ENCODE measurements at regions not wholly inside any gene's neighbourhood (a gene's known extent, or its start where the extent isn't known, plus 50 kb on each side); places are given as distances from the start of the nearest gene placed in this dataset.

DNA sequence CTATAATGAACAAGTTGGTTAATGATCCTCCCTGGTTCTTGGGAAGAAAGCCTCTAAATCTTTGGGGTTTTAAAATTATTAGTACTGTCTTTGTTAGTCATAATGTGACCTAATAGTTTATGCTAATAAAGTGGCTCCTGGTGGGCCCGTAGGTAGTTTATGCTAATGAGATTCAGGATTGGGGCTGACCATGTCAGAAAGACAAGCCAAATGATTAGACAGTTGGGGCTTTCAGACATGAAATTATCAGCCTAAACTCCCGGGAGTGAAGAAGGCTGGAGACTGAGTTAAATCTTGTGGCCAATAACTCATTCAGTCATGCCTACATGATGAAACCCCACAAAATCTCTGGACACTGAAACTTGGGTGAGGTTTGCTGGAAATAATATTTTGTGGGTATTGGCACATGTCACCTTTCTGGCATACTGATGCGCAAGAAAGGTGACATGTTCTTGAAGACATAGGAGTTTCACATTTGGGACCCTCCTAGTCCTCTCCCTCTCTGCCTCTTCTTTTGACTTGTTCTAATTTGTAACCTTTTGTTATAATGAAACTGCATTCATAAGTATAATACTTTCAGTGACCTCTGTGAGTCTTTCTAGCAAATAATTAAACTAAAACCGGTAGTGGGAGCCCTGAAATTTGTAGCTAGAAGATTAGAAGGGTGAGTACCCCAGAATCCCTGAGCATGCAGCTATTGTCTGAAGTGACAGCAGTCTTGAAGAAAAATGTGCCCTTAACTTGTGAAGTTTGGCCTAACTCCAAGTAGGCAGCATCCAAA lies 196.8 kb upstream of the FSTL5 start:
- Histone ChIP-seq H3K9me3 (ENCODE audit: low read depth, low read length, poor library complexity, severe bottlenecking) (no peaks in the 10 kb centered on the region), H3K4me3 (ENCODE audit: low read depth, low read length, poor library complexity, severe bottlenecking) (no peak overlapping the region), H3K27me3 (replicated peaks; ENCODE audit: insufficient read depth, low read depth, low read length, poor library complexity) (no peaks in the 10 kb centered on the region), H3K36me3 (ENCODE audit: insufficient read depth, low read length, poor library complexity, severe bottlenecking) (no peaks in the 10 kb centered on the region), H3K27ac (ENCODE audit: low read depth, low read length, poor library complexity, severe bottlenecking) (no peak overlapping the region), H3K4me1 (ENCODE audit: insufficient read depth, low read length, poor library complexity, severe bottlenecking) (no peaks in the 10 kb centered on the region)
- ChIA-PET POLR2A (ENCODE audit: low non-redundant PET) (no interaction called here), CTCF (no interaction called here)
- no peak for DNase-seq (ENCODE audit: low spot score)
- TF ChIP-seq, protein P1, sequence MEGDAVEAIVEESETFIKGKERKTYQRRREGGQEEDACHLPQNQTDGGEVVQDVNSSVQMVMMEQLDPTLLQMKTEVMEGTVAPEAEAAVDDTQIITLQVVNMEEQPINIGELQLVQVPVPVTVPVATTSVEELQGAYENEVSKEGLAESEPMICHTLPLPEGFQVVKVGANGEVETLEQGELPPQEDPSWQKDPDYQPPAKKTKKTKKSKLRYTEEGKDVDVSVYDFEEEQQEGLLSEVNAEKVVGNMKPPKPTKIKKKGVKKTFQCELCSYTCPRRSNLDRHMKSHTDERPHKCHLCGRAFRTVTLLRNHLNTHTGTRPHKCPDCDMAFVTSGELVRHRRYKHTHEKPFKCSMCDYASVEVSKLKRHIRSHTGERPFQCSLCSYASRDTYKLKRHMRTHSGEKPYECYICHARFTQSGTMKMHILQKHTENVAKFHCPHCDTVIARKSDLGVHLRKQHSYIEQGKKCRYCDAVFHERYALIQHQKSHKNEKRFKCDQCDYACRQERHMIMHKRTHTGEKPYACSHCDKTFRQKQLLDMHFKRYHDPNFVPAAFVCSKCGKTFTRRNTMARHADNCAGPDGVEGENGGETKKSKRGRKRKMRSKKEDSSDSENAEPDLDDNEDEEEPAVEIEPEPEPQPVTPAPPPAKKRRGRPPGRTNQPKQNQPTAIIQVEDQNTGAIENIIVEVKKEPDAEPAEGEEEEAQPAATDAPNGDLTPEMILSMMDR (conservative IDR thresholded peaks at IDR 0.05; ENCODE audit: low read depth, low read length): no peak
- no peak for TF ChIP-seq EZH2 (IDR thresholded peaks at IDR 0.05; ENCODE audit: borderline replicate concordance, low read depth, low read length, poor library complexity, severe bottlenecking)
- intact Hi-C loops (cut with micrococcal nuclease; ENCODE audit: unreplicated experiment): no loop called here
- BruUV-seq (replicated peaks): no TSS peak

DNA sequence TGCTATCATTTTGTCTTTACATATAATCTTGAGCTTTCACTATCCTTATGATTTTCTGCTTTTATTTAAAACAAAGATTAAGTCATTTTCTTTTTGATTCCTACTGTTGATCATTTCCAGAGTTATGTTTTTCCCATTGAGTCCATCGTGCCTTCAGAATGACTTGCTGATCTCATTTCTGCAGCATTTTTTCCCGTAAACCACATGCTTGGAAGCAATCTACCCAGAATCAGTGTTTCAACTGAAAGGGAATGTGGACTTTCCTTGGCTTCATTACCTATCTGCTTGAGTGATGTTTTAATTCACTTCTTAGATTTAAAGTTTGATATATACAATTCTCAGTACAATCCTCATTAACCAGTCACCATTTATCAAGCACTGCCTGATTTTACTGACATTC lies 192.4 kb upstream of the FSTL5 start:
- Histone ChIP-seq H3K36me3 (ENCODE audit: insufficient read depth, low read length, poor library complexity, severe bottlenecking) (no peaks in the 10 kb centered on the region), H3K4me3 (ENCODE audit: low read depth, low read length, poor library complexity, severe bottlenecking) (no peak overlapping the region), H3K27me3 (replicated peaks; ENCODE audit: insufficient read depth, low read depth, low read length, poor library complexity) (no peaks in the 10 kb centered on the region), H3K9me3 (ENCODE audit: low read depth, low read length, poor library complexity, severe bottlenecking) (no peaks in the 10 kb centered on the region), H3K4me1 (ENCODE audit: insufficient read depth, low read length, poor library complexity, severe bottlenecking) (no peaks in the 10 kb centered on the region), H3K27ac (ENCODE audit: low read depth, low read length, poor library complexity, severe bottlenecking) (no peak overlapping the region)
- ChIA-PET POLR2A (ENCODE audit: low non-redundant PET) (no interaction called here), CTCF (no interaction called here)
- TF ChIP-seq, protein P1 (conservative IDR thresholded peaks at IDR 0.05; ENCODE audit: low read depth, low read length): no peak
- no peak for TF ChIP-seq EZH2 (IDR thresholded peaks at IDR 0.05; ENCODE audit: borderline replicate concordance, low read depth, low read length, poor library complexity, severe bottlenecking)
- DNase-seq (ENCODE audit: low spot score): no peak
- BruUV-seq (replicated peaks): no TSS peak
- intact Hi-C loops (cut with micrococcal nuclease; ENCODE audit: unreplicated experiment): no loop called here

DNA sequence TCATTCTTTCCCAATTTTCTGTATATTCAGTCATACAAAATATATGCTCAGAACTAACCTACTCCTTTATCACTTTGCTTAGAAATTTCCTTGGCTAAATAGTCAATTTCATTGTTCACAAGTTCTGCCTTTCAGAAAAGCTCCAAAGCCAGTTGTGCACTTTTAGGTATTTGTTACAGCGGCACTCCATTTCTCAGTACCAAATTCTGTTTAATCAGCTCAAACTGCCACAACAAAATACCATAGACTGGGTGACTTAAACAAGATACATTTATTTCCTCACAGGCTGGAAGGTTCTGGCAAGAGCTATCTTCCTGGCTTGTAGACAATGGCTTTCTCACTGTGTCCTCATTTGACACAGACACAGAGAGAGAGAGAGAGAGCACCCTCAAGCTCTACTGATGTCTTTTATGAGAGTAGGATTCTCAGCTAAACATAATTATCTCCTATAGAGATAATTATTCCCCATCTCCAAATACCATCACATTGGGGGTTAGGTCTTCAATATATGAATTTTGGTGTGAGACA lies 188.8 kb upstream of the FSTL5 start:
- no peak for DNase-seq (ENCODE audit: low spot score)
- Histone ChIP-seq H3K27me3 (replicated peaks; ENCODE audit: insufficient read depth, low read depth, low read length, poor library complexity) (no peaks in the 10 kb centered on the region), H3K9me3 (ENCODE audit: low read depth, low read length, poor library complexity, severe bottlenecking) (no peaks in the 10 kb centered on the region), H3K27ac (ENCODE audit: low read depth, low read length, poor library complexity, severe bottlenecking) (no peak overlapping the region), H3K4me1 (ENCODE audit: insufficient read depth, low read length, poor library complexity, severe bottlenecking) (no peaks in the 10 kb centered on the region), H3K4me3 (ENCODE audit: low read depth, low read length, poor library complexity, severe bottlenecking) (no peak overlapping the region), H3K36me3 (ENCODE audit: insufficient read depth, low read length, poor library complexity, severe bottlenecking) (no peaks in the 10 kb centered on the region)
- intact Hi-C loops (cut with micrococcal nuclease; ENCODE audit: unreplicated experiment): no loop called here
- ChIA-PET CTCF (no interaction called here), POLR2A (ENCODE audit: low non-redundant PET) (no interaction called here)
- TF ChIP-seq EZH2 (IDR thresholded peaks at IDR 0.05; ENCODE audit: borderline replicate concordance, low read depth, low read length, poor library complexity, severe bottlenecking): no peak
- TF ChIP-seq, protein P1 (conservative IDR thresholded peaks at IDR 0.05; ENCODE audit: low read depth, low read length): no peak
- BruUV-seq (replicated peaks): no TSS peak

All from A673 (cell line).